HG03103 (cell line): ENCODE measurements at regions not wholly inside any gene's neighbourhood (a gene's known extent, or its start where the extent isn't known, plus 50 kb on each side); places are given as distances from the start of the nearest gene placed in this dataset.
"Not testable (repeated sequence)": the region's sequence is repeated elsewhere in the genome, so short reads cannot be mapped to it uniquely, and the experiment has no call there.

ENCODE experiments used
- ATAC-seq: cut with Tn5 transposase; IDR thresholded peaks from one replicate; pipeline ENCODE4 v1.9.1; 2021; ENCODE audit warnings: low read depth; ENCODE audit not compliant: unreplicated experiment

DNA sequence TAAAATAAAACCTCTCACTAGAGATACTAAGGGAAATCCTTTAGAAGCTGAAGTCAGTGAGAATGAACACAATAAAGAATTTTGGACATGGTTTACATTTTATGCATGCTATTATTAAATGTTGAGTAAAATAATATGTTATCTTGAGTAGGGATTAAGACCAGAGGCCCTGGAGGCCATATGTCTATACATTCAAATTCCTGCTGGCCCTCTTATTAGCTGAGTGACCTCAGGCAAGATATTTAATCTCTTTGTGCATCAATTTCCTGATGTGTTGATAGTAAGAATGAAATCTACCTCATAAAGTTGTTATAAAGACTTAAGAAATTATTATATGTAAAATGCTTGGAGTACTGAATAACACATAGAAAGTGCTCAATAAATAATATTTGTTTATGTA, 281.1 kb upstream of the KLF4 start:
- ATAC-seq, result no peak

DNA sequence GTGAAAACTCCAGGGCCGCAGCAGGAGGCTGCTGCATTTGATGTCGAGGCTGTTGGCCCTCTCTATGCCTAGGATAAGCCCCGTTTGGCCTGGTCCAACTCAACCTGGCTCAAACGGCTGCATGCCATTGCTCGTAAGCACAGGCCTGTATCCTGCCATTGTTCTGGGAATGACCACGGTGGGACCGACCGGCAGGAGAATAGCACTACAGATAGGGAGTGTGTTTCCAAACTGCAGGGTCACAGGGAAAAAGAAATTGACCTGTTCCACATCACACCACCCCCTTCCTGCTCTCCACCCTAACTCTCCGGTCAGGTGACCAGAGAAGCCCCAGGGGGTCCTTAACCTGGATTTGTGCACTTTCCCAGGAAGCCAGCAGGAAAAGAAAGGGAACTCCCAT, 278.7 kb upstream of the KLF4 start:
- no peak for ATAC-seq

DNA sequence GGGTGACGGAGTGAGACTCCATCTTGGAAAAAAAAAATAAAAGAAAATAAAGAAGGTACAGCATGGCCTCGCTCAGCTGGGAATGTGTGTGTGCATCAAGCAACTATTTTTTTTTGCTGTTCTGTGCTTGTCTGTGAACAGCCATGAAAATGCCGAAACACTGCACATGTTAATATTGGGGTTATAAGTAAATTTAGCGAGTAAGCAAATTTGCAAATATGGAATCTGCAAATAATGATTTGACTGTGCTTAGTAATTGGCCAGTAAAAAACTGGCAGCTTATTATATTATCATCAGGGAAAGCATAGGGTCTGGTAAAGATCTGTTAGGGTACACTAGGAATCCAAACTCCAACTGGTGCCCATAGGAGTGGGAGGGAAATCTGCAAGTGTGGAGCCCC, 278.1 kb upstream of the KLF4 start:
- ATAC-seq, result no peak

DNA sequence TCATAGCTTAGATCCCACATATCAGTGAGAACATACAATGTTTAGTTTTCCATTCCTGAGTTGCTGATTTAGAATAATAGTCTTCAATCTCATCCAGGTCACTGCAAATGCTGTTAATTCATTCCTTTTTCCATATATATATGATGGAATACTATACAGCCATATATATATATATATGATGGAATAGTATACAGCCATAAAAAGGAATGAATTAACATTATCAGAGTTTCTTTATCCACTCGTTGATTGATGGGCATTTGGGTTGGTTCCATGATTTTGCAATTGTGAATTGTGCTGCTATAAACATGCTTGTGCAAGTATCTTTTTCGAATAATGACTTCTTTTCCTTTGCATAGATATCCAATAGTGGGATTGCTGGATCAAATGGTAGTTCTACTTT, 273.9 kb upstream of the KLF4 start:
- ATAC-seq, result not testable (repeated sequence)

DNA sequence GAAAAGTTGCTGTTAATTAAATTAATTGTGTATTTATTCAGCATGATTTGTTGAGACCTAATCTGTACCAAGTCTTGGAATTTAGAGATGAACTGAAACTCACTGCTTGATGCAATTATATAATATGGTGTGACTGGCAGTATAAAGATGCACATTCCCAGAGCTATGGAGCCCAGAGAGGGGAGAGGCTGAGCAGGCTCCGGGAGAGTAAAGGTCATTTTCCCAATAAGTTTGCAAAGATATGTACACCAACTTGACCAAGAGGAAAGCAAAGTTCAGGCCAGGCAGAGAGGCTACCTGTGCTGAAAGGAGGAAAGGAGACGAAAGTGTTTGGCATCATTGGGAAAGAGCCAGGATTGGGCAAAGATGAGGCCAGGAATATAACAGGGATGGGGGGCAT, 271.7 kb upstream of the KLF4 start:
- no peak for ATAC-seq

DNA sequence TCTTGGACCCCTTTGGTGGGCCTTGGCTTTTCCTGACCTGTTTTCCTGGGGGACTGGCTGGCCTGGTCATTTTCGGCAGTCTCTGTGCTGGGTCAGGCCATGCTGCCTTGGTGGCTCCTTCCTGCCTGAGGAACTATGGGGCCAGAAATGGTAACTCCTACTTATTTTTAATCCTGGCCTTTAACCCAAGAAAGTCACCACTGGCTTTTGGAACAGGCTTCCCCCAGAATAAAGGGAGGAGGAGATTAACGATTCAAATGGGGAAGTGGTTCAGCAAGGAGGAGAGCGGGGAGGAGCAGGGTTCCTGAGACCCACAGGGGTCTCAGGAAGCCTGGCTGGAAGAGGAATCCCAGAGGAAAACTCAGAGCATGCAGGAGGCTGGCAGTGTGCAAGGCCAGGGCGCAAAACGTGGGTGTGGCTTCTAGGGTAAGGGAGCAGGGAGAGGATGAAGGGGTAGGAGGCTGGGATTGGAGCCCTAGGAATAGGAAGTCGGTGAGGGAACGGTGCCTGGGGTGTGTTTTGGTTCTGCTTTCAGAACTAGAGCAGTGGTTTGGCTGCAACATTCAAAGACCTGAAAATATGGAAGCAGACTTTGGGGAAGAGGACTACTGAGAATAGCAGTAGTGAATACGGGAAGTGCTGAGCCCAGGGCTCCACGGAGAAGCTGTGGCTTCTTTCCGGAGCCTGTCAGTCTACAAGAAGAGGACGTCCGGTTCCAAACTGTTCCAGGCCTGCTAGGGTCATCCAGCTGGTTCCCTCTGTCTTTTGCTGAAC, 271.1 kb upstream of the KLF4 start:
- no peak for ATAC-seq

DNA sequence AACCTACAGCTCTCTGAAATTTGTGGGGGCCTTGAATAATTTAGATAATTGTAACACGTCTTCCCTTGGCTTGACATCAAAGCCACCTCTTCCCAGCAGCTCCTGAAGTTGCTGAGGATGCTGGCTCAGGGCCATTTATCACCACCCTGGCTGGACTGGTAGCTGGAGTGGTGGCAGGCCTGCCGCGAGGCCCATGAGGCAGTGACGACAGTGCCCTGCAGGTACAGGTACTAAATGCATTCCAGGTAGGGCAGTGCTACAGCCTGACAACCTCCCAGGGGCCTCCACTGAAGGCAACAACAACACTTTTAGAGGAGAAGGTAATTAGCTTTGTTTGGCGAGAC, 270.2 kb upstream of the KLF4 start:
- no peak for ATAC-seq

DNA sequence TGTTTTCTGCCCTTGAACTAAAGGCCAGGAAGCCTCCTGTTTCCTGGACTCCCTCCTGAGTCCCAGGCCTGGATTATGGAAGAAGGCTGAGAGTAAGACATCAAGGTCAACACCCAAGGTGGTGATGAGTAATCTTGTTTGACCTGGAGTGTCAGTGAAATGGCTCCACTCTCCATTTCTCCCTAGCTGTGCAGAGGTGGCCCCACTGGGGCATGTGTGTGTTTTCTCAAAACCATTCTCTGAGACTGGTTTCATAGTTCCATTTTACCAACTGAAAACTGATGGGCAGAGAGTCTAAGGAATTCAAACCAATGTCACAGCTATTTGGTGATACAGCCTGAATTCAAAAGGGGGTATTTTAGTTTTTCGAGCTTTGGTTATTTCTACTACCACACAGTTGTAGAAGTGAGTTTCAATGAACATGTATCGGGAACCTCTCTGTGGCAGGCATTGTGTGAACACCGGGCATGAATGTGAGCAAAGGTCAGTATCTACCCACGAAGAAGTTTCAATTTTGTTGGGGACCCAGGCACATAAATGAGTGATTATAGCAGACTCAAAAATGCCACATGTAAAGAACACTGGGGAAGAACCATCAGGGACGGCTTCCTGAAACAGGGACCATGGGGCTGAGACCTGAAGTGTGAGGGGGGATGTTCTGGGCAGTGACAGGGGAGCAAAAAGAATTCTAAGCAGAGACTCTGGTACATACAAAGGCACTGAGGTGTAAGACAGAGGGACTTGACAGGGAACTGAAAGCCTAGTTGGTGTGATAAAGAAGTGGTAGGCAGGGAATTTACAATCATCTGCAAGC, 269.6 kb upstream of the KLF4 start:
- no peak for ATAC-seq

DNA sequence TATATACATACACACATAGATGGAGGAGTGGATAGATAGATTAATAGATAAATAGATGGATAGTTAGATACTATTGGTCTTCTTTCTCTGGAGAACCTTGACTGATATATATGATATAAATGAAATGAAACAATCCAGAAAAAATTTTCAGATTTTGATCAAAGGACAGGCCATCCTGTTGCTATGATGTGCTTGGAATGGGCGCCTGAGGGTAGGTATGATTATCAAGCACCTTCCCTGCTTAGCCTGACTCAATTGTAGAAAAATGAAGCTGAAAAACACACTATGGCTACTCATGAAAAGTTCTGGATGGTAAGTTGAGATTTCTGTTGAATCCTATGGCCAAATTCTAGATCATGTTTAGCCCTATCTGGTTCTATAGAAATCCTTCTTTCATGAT, 266.5 kb upstream of the KLF4 start:
- ATAC-seq, result no peak

DNA sequence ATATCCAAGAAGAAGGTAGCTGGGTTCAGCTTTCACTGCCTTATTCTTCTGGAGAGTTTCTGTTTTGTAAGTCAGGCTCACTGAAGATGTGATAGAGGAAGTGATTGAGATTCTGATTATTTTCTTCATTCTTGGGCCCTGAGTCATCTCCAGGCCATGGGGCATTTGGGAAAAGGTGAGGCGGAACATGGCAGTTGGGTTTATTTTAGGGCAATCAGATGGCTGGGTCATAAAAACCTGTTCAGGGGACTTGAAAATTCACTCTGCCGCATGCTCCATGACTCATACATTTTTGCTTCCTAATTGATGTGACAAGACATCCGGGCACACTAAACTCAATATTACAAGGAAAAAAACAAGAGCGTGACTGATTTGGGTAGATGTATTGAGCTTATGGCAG, 265.7 kb upstream of the KLF4 start:
- no peak for ATAC-seq

DNA sequence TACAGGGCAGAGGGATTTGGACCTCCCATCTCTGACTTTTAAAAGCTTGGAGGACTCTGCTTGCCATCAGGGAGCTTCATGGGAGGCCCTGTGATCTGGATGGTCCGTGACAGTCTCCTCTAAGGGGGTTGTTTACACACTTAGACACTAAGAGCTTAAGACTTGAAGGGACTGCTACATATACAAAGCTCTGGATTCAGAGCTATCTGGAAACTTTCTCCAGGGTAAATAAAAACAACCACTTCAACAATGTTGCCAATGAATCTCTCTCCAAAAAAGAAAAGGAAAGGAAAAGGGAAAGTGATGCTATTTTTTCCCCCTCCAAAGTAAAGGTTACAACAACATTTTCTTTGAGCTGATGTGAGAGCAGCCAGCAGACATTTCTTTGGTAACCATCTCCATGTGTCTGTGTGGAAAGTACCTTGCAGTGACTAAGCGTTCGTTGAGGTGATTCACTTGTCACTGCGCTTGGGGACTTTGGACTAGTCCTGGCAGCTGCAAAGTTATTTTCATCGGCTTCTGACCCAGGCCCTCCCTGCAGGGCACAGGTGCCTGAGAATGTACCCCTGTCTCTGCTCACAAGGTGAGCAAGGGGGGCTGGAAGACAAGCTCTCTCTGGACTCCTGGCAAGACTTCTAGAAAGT, 262.1 kb upstream of the KLF4 start:
- ATAC-seq, result peak; percentile 87

DNA sequence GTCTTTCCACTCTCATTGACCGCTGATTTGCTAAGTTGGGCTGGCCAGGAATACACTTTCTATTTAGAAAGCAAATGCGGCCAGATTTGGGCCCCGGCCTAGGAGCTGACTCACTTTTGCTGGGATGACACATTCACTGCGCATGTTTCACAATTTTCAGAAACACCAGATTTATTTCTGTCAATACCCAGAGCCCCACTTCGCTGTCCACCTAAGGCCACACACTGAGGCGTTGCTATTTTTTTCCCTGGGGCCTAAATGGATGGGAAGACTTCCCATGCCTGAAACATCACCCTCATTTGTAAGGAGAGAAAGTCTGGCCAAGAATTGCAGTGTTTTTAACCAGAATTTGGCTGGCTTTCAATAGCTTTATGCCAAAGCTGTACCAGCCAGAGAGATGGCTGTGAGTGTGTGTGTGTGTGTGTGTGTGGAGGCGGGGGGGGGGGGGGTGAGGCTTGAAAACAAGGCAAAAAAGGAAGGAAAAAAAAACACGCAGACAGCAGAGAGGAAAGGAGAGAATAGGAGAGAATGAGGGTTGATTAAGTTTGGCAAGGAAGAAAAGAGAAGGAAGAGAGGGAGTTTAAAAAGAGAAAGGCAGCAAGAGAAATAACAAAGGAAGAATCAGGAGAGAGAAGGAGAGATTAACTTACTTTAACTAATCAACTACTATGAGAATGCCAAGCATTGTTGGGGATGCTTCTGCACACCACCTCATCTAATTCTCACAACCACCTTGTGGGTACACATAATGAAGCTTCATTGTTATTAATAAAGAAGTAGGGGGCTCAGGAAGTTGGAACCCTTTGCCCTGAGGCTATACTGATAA, 261.4 kb upstream of the KLF4 start:
- ATAC-seq, result no peak

DNA sequence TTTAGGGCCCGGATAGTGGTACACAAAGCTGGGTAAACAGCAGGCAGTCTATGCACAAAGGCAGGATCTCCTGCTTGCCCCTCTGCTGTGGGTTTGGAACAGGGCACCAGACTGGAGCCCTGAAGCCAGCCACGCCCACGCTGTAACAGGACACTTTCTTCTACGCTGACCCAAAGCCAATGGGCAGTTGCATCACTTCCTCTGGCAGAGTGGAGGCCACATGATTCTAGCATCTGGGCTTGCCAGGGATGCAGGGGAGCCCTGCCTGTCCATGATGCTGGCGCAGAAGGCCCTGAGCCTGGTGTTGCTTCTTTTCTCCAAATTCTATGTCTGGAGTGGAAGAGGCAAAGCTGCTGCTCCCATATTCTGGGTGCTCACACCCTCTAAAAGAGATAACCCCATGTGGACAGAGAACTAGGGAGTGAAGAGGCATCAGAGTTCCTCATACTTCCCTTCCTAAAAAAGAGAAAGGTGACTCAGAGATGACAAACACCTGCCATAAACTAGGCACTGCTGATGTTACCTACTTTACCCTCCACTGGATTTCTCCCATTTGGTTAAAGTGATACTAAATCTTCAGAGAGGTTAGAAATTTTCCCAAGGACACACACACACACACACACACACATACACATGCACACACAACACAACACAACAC, 260.3 kb upstream of the KLF4 start:
- ATAC-seq, result no peak

DNA sequence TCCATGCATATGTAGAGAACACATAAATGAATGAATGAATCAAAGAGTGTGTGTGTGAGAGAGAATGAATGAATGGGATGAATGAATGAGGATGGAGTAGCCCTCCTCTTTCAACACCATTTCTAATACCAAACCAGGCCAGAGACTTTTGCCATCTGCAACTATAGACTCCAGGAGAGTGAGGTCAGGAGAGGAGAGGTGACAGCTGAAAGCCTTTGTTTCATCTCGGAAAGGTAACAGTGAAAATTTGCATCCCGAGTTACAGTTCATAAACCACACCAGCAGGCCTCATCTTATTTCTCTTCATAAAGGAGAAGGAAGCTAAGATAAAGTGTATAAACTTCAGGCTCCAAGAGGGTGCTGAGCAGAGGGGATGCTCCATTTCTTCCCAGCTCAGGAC, 255.3 kb upstream of the KLF4 start:
- no peak for ATAC-seq

DNA sequence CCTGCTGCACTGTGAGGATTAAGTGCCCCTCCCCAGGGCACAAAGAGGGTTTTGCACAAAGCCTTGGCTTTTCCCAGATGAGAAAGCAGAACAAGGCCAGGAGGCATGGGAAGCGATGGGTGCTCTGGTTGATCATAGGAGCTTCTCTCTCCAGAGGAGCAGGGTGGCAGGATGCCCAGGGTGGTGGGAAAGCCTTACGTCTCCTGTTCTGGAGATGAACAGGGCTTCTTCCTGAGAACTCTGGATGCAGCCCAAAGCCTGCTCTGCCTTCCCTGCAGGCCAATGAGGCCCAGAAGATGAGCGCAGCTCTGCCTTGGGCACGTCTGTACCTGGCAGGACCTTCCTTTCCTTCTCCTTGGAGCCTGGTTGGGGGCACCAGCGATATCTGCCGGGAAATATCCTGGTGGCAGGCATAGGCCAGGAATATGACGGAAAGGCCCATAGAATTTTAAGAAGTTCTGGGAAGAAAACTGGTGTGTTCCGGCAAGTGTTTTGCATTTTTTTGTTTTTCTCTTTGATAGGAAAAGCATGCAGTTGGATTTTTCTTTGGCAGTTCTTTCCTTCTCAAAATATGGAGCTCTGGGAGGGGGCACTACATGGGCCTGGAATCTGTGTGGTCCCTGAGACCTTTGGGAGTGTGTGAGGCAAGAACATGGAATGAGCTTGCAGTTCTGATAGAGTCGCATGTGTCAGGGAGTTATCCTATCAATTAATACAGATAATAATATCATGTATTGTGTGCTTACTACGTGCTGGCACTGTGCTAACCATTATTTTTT, 253.2 kb upstream of the KLF4 start:
- no peak for ATAC-seq

DNA sequence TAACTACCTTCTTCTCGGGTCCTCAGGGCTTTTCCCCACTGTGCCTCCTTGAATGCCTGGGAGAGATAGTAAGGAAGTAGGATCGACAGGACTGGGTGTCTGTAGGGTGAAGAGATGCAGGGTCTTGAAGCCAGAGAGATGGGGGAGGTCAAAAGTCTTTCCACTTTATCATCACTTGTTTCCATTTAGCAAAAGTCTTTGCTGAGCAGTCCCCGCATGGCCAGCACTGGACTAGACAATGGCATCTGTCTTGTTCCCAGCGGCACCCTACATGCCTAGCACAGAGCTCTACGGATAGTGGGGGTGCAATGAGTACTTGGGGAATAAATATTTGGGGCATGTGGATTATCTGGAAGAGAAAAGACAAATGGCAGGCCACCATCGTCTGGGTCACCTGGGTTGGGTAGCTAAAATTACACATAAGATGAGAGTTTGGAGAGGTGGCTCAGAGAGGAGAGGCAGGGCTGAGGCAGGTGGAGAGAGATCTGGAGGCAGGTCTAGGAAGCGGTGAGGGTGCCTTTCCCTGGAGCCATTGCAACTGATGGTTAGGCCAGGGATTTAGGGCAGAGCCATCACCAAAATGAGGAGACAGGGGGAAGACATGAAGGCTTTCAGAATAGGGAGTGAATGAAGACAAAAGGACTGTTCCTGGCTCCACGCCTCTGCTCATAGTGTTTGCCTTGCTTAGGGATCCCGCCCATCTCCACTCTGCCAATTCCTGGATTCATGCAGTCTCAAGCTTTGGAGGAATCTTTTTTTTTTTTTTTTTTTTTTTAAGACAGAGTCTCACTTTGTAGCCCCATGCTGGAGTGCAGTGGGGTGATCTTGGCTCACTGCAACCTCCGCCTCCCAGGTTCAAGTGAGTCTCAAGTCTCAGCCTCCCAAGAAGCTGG, 250.8 kb upstream of the KLF4 start:
- no peak for ATAC-seq

DNA sequence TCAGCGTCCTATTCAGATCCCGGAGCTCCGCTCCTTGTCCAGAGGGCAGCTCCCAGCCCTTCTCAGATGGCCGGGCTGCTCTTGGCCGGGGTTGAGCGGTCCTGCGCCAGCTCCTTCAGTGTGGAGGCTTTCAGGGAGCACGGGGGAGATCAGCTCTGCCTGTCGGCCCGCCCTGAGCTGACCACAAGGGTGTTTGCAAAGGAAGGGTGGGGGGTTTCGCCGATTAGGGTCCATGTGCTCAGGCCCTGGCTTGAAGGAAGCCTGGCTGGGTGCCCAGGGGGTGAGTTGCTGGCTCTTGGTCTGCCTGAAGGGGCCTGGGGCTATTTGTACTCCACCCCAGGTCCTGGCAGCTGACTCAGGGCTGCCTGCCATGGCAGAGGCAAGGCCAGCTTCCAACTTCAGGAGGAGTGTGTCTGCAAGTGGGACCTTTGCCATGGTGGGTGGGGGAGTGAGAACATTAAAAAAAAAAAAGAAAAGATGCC, 250.1 kb upstream of the KLF4 start:
- no peak for ATAC-seq

DNA sequence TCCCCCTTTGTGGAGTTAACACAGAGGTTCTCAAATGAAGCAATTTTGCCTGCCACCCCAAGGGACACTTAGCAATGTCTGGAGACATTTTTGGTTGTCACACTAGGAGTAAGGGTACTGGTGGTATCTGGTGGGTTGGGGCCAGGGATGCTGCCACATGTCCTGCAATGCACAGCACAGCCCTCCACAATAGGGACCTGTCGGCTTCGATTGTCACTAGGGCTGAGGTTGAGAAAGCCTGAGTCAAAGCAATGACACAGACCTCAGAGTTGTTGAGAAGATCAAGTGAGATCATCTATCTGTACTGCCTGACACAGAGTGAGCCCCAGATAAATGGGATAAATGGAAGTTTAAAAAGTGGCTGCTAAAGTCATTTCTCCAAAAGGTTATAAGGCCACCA, 249.2 kb upstream of the KLF4 start:
- no peak for ATAC-seq
